ENCODE measurements at regions not wholly inside any gene's neighbourhood (a gene's known extent, or its start where the extent isn't known, plus 50 kb on each side); places are given as distances from the start of the nearest gene placed in this dataset.

DNA sequence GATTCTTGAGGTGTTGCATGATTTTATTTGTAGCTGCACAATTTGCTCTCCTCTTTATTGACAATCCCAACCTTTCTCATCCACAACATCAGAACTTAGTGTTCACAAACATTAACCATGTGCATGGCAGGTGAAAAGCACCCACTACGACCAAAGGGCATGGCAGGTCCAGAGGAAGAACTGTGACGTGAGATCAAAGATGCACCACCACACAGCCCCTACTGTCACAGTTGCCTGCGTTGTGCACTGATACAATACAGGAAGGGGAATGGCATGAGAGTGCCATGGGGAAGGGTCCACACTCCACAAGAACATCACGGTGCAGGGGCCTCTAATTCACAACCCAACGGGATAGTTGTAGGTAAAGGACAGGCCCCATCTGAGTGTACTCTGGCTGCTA, 217.1 kb upstream of the PFKP start:
- DNase-seq = no peak

- no peak for DNase-seq
Observed at GRCh38 chr10:2844925-2845324, 222.4 kb upstream of the PFKP start.

DNA sequence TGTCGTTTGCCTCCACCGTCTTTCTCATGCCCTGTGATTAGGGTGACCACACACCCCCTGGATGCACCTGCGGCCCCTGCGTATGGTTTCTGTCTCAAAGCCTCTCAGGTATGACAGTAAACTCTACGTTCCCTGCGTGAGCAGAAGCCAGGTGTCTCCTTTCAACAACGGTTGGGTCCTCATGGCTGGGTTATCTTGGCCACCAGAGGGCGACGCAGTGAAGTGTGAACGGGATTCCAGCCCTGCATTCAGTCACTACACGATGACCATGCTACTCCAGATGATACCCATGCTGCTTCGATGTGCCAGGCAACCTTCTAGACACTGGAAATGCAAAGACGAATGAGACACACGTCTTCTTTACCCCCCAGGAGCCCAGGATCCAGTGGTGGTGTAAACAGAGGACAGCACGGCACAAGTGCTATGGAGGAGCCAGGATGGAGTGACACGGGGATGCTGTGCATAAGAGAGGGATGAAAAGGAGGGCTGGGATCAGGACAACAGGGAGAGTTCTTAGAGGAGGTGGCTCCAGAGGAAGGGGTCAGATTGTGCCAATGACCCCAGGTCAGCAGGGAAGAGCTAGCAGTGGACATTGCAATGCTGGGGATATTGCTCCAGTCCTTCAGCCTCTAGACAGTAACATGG, 228.1 kb upstream of the PFKP start:
- DNase-seq = peak; percentile 47

GRCh38 chr10:2837674-2838073, 229.7 kb upstream of the PFKP start:
- no peak for DNase-seq

- DNase-seq = no peak
Observed at GRCh38 chr10:2836921-2837662, 230.3 kb upstream of the PFKP start.

DNA sequence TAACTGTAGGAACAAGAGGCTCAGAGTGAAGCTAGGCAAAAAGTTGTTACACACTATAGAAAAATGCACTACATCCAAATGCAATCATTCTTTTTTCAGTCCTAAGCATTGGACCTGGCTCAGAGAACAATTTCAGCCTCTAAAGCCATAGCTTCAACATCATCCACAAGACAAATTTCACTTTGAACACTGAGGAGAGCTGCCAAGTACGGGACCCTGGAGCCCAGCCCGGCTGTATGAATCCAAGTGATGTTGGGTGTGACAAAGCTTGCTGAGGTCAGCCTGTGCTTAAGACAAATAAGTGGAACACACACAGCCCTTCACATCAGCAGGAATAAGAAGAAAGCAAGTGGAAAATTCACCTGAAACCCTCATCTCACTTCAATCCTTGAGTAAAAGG, 233.1 kb upstream of the PFKP start:
- DNase-seq = no peak

DNA sequence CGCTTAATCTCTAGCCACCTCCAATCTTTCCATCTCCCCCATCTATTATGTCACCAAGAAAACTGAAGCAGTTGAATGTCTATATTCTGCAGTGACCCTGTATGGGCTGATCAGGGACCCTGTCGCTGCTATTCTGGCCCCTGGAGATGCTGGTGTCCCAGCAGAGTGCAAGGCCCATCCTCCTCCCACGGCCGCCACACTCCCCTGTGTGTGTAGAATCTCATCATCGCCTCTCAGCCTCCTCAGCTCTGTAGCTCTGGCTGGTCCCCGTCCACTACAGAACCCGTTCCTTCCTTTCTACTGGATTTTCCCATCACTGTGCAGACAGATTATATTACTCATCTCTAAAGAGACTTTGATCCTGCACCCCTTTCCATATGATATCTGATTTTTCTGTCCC, 235.8 kb upstream of the PFKP start:
- DNase-seq = no peak

DNA sequence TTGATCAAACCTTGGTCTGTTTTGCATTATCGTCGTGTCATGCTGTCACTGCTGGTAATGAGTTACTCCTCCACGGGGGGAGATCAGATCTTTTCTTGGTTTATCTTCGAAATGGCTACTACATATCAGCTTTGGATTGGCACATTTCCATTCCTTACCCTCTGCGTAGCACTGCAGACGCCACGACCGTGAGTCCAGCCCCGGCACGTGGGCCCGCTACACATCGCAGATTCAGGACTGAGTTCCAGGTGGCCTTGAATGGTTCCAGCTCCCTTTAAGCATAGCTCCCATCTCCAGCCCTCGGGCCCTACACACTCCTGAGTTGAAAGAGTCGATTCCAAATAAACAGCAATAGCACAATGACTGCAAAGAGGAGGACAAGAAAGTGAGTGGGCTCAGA, 238.6 kb upstream of the PFKP start:
- no peak for DNase-seq

- no peak for DNase-seq
Observed at GRCh38 chr10:2826675-2827074, 240.7 kb upstream of the PFKP start.

DNA sequence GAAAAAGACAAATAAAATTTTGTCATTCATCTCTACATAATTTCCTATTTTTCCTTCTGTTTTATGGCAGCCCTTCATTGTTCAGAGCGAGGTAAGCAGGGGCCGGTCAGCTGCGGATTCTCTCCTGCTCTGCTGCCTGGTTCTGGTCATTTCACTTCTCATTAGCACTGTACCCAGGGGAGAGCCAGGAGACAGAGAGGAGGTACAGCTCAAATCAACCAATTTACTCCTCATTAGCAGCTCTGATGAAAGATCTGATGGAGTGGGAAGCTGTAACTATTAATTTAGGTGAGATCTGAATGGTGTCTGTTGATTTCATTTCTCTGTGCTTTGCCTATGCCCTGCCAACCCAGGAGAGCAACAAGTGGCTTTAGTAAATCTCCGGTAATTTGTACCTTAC, 241.5 kb upstream of the PFKP start:
- DNase-seq = no peak

GRCh38 chr10:2817940-2818636, 249.3 kb upstream of the PFKP start:
- no peak for DNase-seq

DNA sequence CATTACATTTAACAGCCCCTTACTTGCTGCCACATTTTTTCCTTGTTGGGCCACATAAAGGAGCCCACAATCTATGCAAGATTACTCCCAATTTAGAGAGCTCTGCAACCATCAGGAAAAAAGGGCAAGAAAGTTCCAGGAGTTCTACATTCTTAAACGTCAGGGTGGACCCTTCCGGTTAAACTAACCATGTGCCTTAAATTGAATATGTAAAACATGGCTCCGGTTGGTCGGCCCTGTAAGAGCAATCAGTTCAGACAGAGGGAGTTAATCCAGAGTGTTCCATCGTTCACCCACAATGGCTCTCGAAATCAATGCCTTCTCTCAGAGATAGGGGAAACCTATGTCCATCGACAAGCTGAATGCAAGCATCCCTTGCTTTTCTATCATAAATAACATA, 253.7 kb upstream of the PFKP start:
- DNase-seq = no peak

DNA sequence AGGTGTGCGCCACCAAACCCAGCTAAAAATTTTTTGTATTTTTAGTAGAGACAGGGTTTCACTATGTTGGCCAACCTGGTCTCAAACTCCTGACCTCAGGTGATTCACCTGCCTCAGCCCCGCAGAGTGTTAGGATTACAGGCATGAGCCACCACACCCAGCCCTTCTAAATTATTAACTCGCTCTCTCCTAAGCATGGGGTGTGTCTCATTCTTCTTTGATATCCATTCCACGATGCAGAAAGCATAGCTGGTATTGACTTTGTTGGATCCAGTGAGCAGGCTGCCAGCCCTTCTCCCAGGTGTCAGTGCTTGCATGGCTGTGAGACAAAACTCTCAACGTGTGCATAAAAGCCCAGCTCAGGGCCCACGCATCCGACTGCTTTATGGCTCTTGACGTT, 254.1 kb upstream of the PFKP start:
- DNase-seq = no peak

DNA sequence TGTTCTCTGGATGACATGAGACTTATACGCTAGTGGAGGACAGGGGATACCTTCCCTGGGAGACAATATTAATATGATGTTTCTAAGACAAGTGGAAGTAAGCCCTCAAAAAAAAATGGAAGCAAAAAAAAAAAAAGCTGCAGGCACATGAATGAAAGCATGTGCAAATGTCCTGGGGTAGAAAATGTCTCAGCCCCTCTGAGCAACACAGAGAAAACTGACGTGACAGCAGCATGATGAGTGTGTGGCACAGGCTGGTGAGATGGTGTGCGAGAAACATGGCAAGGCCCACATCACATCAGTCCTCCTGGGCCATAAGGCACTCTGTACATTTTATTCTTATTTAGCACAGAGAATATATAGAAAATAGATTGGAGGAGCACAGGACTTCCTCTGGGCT, 254.7 kb upstream of the PFKP start:
- DNase-seq = no peak

GRCh38 chr10:2800178-2800577, 267.2 kb upstream of the PFKP start:
- DNase-seq = no peak

DNA sequence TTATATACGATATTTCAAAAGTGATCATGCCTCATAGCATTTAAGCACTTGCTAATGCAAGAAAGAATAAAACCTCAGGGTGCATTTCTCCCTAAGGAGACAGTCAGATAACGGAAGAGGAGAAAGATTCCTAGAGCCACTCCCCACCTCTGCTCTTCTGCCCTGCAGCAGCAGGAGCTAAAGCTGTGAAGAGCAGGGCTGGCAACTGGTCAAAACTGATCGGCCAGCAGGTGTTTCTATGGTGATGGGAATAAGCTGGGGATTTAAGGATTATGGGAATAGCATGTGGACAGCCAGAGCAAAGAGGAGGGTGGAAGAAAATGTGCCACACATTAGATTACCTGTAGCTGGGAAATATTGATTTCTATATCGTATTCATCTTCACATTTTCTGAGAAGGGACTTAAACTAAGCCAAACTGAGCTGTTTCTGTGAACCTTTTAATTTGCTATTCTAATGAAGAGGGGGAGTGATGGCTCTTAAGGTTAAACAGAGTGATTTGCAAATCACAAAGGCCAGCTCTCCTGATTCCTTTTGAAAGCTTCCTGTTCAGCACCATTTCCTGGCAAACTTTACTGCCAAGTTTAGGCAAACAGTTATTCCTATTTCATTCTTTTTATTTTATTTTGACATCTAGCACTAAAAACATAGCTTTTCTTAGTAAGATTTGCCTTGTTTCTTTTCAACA, 268.9 kb upstream of the PFKP start:
- DNase-seq = no peak

- DNase-seq = no peak
Observed at GRCh38 chr10:2791774-2792443, 275.4 kb upstream of the PFKP start.

DNA sequence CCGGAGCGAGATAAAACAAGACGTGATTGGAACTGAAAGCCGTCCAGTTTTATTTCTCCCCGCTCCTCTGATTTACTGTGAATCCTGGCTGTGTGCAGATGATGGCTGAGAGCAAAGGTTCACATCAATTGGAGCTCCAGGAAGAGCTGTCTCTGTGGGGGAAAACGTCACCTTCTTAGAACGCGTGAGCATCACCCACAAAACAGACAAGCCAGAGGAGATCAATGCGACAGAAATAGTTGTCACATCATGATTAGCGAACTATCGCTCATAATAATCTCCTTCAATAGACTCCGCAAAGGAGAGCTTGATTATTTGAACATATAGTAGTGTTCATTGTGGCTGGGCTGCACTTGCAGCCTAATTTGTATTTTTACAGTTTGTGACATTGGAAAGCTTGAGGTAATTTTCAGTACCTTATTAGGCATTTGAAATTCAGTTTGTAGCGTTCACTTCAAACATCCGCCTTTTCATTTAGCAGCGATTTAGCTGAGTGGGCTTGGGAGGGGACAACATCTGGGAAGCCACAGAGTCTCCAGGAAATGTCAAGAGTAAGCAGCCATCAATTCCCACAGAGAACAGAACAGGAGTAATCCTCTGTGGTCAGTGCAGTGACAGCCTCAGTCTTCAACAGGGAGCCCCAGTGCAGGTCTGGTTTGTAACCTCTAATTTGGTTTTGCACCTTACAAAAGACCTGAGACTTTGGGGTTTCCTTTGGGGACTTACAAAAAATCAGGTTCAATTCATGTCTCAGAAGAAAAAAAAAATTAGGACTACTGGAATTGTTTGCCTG, 276.8 kb upstream of the PFKP start:
- DNase-seq = no peak

- DNase-seq = no peak
Observed at GRCh38 chr10:2786251-2786650, 281.1 kb upstream of the PFKP start.

- no peak for DNase-seq
Observed at GRCh38 chr10:2784766-2785165, 282.6 kb upstream of the PFKP start.

DNA sequence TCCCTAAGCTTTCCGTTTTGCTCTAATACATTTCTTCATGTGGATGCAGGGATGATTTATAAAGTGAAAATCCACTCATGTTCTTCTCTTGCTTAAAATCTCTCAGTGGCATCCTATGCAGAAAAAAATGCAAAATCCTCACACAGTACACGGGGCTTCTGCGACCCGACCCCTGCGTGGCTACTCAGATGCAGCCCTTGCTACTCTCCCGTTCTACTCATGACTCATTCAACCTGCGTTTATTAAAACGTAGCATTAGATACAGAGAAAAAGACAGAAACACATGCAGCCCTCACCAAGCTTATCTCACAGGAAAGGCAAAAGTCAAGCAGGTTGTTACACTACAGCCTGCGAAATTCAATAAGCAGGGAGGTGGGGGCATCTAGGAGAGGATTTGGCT, 284.4 kb upstream of the PFKP start:
- no peak for DNase-seq

DNA sequence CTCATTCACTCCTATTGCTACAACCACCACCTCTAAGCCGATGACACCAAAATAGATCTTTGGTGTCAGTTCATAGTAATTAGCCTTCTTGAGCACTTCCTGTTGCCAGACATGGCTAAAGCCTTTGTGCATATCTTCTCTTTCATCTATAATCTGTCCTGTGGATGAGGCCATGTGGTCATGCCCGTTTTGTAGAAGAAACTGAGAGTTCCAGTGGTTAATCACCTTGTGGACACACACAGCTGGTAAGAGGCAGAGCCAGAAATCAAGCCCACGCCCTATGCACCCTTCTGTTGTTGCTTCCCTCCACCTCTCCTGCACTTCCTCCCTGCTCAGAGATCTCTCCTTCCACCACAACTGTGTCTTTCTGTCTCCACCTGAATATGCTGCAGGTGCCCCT, 285.1 kb upstream of the PFKP start:
- no peak for DNase-seq

All from stimulated activated CD4-positive, alpha-beta T cell treated with anti-CD3 and anti-CD28 coated beads, Interleukin-12 subunit alpha, Interleukin-12 subunit beta, amount 100 ng/mL, for 4 hours (primary cell).